ENCODE measurements at regions not wholly inside any gene's neighbourhood (a gene's known extent, or its start where the extent isn't known, plus 50 kb on each side); places are given as distances from the start of the nearest gene placed in this dataset.

DNA sequence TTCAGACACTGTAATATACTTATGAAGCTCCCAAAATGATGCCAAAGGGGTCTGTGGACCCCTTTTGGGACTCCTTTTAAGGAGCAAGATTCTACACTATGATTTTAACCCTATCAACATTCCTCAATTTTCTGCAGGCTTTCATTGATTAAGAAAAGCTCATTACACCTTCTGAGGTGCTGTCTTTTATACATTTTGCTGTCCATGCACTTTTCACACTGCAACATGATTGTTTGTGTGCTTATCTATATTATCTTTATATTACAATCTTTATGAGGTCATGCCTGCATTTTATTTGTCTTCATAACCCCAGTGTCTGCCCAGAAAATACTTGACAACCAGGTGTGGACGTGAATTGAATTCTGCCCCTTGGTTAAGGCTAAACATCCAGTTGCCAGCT lies 482.6 kb upstream of the ZFHX3 start:
- TF ChIP-seq, protein P1, sequence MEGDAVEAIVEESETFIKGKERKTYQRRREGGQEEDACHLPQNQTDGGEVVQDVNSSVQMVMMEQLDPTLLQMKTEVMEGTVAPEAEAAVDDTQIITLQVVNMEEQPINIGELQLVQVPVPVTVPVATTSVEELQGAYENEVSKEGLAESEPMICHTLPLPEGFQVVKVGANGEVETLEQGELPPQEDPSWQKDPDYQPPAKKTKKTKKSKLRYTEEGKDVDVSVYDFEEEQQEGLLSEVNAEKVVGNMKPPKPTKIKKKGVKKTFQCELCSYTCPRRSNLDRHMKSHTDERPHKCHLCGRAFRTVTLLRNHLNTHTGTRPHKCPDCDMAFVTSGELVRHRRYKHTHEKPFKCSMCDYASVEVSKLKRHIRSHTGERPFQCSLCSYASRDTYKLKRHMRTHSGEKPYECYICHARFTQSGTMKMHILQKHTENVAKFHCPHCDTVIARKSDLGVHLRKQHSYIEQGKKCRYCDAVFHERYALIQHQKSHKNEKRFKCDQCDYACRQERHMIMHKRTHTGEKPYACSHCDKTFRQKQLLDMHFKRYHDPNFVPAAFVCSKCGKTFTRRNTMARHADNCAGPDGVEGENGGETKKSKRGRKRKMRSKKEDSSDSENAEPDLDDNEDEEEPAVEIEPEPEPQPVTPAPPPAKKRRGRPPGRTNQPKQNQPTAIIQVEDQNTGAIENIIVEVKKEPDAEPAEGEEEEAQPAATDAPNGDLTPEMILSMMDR (IDR thresholded peaks at IDR 0.05) = no peak
- TF ChIP-seq TCF7L2 (IDR thresholded peaks at IDR 0.05; ENCODE audit: low read depth, low read length) (no peak), REST (IDR thresholded peaks at IDR 0.05; ENCODE audit: insufficient read depth in 1 of 2, low read depth in 2 of 2, low read length in 1 of 2) (no peak), SIN3A (IDR thresholded peaks at IDR 0.05; ENCODE audit: borderline replicate concordance, insufficient read depth, low read depth, low read length) (no peak)

Data from Panc1 (cell line).